Heart left ventricle (tissue), 13 donors: ENCODE measurements at regions not wholly inside any gene's neighbourhood (a gene's known extent, or its start where the extent isn't known, plus 50 kb on each side); places are given as distances from the start of the nearest gene placed in this dataset.

Source experiments
- POLR2A ChIP-seq, 2 donors: fragments of 450-650 bp; IDR thresholded peaks; one replicate each; pipeline ENCODE4 v1.6.1; 2017; ENCODE audit warnings: antibody characterized with exemption in 2 of 2, mild to moderate bottlenecking in 2 of 2, moderate library complexity in 2 of 2
- TF ChIP-seq, protein P1 (sequence below), 12 donors: fragments of 200-600 bp; sonication (generic) in 4 of 12; IDR thresholded peaks; one replicate each; pipeline versions ENCODE4 v1.5.0 to v1.8.0; 2018 to 2022; ENCODE audit warnings: antibody characterized with exemption in 12 of 12, mild to moderate bottlenecking in 5 of 12
- donor health status: ischemic (EF 13 %, LVEDD 7.1; RV severe dilation, severe dysfunction).
- donor health status: DM: no; HTN: yes; CAD: no.
- donor health status: DM: no; HTN: no; CAD: no.
- donor health status: ischemic (EF 25% LVEDD 6.9; RV normal size, moderate dysfunction).
- donor health status: ischemic (EF 25% LVEDD 5.7; RV mildly dilated, moderate dysfunction).
- donor health status: ischemic (EF 35%, LVEDD 5.7; RV mildly dilated, moderate dysfunction).
- donor health status: nonischemic (EF 11% LVEDD 7.7; RV severe dilation, severe dysfunction).
- donor health status: DM: yes; HTN: yes; CAD: no.
- donor health status: PGD.
- donor health status: ischemic (EF 29% LVEDD 5.4; RV normal size, mild dysfunction).
- donor health status: nonischemic (EF 23%, LVEDD 6.1; RV moderate dilation, normal function).

DNA sequence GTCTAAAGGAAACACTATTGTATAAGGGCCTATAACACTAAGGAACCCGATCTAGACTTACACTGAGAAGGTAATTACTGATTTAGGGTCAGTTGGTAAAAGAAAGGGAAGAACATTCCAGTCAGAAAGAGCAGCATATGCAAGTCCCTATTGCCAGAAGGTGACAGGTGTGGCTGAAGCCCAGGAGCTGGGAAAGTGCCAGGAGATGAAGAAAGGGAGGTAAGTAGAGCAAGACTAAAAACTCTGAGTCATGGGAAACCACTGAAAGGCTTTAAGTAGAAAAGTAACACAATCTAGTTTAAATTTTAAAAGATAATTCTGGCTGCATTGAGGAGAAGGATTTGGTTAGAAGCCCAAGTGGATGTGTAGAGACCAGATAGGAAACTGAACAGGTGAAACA is 77.7 kb upstream of the INTU start:
- TF ChIP-seq, protein P1, sequence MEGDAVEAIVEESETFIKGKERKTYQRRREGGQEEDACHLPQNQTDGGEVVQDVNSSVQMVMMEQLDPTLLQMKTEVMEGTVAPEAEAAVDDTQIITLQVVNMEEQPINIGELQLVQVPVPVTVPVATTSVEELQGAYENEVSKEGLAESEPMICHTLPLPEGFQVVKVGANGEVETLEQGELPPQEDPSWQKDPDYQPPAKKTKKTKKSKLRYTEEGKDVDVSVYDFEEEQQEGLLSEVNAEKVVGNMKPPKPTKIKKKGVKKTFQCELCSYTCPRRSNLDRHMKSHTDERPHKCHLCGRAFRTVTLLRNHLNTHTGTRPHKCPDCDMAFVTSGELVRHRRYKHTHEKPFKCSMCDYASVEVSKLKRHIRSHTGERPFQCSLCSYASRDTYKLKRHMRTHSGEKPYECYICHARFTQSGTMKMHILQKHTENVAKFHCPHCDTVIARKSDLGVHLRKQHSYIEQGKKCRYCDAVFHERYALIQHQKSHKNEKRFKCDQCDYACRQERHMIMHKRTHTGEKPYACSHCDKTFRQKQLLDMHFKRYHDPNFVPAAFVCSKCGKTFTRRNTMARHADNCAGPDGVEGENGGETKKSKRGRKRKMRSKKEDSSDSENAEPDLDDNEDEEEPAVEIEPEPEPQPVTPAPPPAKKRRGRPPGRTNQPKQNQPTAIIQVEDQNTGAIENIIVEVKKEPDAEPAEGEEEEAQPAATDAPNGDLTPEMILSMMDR (IDR thresholded peaks at IDR 0.05), result no peak
- TF ChIP-seq POLR2A (IDR thresholded peaks at IDR 0.05), result no peak
